Lower leg skin (tissue), 4 donors: ENCODE measurements at regions not wholly inside any gene's neighbourhood (a gene's known extent, or its start where the extent isn't known, plus 50 kb on each side); places are given as distances from the start of the nearest gene placed in this dataset.

Source experiments
- DNase-seq, 2 donors: peaks; one replicate each; pipeline ENCODE4 v3.0.0-alpha.2; 2019; ENCODE audit warnings: low spot score in 2 of 2
- H3K4me3 ChIP-seq: fragments of 200-600 bp; sonication (generic); 2 replicates; pipeline ENCODE4 v1.5.1; 2017; ENCODE audit warnings: mild to moderate bottlenecking, low read depth; ENCODE audit not compliant: poor library complexity, severe bottlenecking
- POLR2A ChIP-seq, 2 donors: fragments of 450-650 bp; IDR thresholded peaks; one replicate each; pipeline ENCODE4 v1.6.1; 2016 to 2017; ENCODE audit warnings: antibody characterized with exemption in 2 of 2, mild to moderate bottlenecking in 1 of 2, moderate library complexity in 1 of 2
- WGBS, 2 donors: methylation state at CpG; one replicate each; pipeline ENCODE4 v1.1.5; 2018; 5-methylcytosine and 5-hydroxymethylcytosine counted together
- intact Hi-C: fragments of 100-400 bp; cut with DNase I; formaldehyde crosslinking; loops from one replicate; pipeline ENCODE4 v1.15.0; 2023; ENCODE audit warnings: low total_unique reads
- TF ChIP-seq, protein P1 (sequence below), 3 donors: fragments of 450-650 bp; IDR thresholded peaks; one replicate each; pipeline ENCODE4 v1.5.1; 2016; ENCODE audit warnings: antibody characterized with exemption in 3 of 3, mild to moderate bottlenecking in 3 of 3, moderate library complexity in 2 of 3

DNA sequence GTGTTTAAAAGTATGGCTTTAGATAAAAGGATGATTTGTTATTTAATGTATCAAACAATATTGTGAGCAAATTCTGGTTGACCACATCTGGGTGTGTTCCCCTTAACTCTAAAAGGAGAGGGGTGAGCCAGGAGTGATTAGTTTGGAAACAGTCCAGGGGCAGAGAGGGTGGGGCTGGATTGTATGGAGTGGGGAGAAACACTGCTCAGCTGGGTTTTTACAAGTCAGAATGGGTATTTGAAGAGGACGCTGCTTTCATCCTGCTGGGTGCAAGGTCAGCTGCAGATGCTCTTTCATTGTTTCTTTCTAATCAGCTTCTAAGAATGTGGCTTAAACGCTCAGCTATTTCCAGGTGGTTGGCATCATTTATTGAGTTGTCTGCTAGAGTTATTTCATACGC is 82.8 kb upstream of the LIMCH1 start:
- DNase-seq = no peak
- intact Hi-C loops = no loop called here
- WGBS, 2 donors = 29 to 37% methylated on average over 3 of the region's 3 CpGs
- H3K4me3 ChIP-seq = no peak overlapping the region
- TF ChIP-seq, protein P1, sequence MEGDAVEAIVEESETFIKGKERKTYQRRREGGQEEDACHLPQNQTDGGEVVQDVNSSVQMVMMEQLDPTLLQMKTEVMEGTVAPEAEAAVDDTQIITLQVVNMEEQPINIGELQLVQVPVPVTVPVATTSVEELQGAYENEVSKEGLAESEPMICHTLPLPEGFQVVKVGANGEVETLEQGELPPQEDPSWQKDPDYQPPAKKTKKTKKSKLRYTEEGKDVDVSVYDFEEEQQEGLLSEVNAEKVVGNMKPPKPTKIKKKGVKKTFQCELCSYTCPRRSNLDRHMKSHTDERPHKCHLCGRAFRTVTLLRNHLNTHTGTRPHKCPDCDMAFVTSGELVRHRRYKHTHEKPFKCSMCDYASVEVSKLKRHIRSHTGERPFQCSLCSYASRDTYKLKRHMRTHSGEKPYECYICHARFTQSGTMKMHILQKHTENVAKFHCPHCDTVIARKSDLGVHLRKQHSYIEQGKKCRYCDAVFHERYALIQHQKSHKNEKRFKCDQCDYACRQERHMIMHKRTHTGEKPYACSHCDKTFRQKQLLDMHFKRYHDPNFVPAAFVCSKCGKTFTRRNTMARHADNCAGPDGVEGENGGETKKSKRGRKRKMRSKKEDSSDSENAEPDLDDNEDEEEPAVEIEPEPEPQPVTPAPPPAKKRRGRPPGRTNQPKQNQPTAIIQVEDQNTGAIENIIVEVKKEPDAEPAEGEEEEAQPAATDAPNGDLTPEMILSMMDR (IDR thresholded peaks at IDR 0.05) = no peak
- no peak for TF ChIP-seq POLR2A (IDR thresholded peaks at IDR 0.05)

DNA sequence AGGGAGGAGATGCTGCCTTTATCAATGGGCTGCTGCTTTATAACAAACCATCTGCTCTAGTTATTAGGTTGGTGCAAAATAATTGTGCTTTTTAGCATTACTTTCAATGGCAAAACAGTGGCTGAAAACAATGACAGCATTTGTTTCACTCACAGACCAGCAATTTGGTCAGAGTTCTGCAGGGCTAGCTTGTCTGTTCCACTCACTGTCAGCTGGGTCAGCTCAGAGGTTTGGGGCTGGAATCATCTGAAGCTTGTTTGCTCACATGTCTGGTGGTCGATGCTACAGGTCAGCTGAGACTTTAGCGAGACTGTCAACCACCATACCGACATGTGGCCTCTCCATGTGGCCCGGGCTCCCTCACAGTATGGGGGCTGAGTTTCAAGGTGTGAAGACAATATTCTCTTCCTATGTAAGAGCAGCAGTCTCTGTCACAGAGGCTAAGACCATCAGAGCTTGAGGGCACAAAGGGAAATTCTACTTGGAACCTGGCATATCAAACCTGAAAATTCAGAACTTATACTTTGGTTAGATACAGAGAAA is 81.3 kb upstream of the LIMCH1 start:
- no peak for TF ChIP-seq POLR2A (IDR thresholded peaks at IDR 0.05)
- TF ChIP-seq, protein P1 (IDR thresholded peaks at IDR 0.05) = no peak

DNA sequence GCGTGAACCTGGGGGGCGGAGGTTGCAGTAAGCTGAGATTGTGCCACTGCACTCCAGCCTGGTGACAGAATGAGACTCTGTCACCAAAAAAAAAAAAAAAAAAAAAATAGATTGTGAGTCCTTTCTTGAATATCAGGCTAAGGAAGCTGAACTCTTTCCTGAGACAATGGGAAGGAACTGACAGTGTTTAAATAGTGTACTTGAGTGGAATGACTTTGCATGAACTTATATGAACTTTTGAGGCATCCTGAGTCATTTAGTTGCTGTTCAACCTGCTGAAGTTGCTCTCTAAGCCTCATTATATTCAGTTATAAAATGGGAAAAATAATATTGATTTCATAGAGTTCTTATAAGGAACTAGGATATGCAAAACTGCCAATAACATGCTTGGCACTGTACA is 79.3 kb upstream of the LIMCH1 start:
- H3K4me3 ChIP-seq = no peak overlapping the region
- DNase-seq = no peak
- intact Hi-C loops = no loop called here
- TF ChIP-seq, protein P1 (IDR thresholded peaks at IDR 0.05) = no peak
- no peak for TF ChIP-seq POLR2A (IDR thresholded peaks at IDR 0.05)
- 96 to 98% methylated on average over 2 of the region's 2 CpGs for WGBS, 2 donors

More for the DNA sequence above, 81.3 kb upstream of the LIMCH1 start:
- no peak overlapping the region for H3K4me3 ChIP-seq
- DNase-seq = no peak
- WGBS, 2 donors = 84 to 93% methylated on average over 4 of the region's 4 CpGs
- intact Hi-C loops = no loop called here

DNA sequence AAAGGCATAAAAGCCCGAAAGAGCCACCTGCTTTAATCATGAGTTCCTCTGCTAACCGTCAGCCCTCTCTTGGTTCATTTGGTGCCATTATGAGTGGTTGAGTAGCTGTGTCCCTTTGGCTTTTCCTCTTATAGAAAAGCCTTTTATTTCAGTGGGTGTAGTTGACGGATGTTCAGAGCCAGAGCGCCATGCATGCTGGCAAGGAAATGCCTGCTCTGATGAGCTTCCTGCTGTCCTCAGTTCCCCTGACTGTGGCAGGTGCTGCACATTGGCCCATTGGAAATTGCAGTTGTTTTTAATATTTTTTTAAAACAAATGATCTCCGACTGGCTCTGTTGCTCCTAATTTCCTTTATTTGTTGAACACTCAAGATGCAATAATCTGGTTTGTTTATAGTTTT is 77.3 kb upstream of the LIMCH1 start:
- intact Hi-C loops = no loop called here
- no peak for DNase-seq
- 84 to 89% methylated on average over 5 of the region's 5 CpGs for WGBS, 2 donors
- TF ChIP-seq POLR2A (IDR thresholded peaks at IDR 0.05) = no peak
- TF ChIP-seq, protein P1 (IDR thresholded peaks at IDR 0.05) = no peak
- H3K4me3 ChIP-seq = no peak overlapping the region

DNA sequence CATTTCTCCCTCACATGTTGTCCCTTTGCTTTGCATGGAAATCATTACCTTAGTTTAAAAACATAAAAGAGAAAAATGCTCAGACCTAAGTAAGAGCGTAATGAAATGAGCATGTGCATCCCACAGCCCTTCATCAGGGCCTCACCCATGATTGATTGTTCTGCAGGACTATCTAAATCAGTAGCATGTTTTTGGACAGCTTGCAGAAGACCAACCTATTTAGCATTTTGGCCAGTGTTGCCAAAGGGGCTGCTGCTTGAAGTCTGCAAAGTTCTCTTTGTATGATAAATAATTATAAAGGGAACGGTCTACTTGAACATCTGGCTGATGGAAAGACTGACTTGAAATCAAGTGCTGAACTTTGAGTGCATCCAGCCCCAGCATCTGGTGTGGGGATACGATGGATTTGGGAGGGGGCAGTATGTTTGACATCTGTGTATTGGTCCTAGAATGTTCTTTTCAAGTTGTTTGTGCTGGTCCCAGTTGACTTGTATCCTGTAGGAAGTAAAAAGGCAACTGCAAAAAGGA is 76.1 kb upstream of the LIMCH1 start:
- WGBS, 2 donors = 70 to 75% methylated on average over 3 of the region's 3 CpGs
- intact Hi-C loops = no loop called here
- TF ChIP-seq, protein P1 (IDR thresholded peaks at IDR 0.05) = no peak
- TF ChIP-seq POLR2A (IDR thresholded peaks at IDR 0.05) = no peak

More for the DNA sequence above, 76.1 kb upstream of the LIMCH1 start:
- H3K4me3 ChIP-seq = no peak overlapping the region
- no peak for DNase-seq
